GM12878 (cell line): ENCODE measurements at regions not wholly inside any gene's neighbourhood (a gene's known extent, or its start where the extent isn't known, plus 50 kb on each side); places are given as distances from the start of the nearest gene placed in this dataset.

Experiments used
- CHD2 ChIP-seq: IDR thresholded peaks from 2 replicates; pipeline ENCODE4 v1.6.1; 2011; ENCODE audit warnings: low read depth, low read length, improper control_type of control experiment, borderline replicate concordance
- REST ChIP-seq: IDR thresholded peaks from 2 replicates; pipeline ENCODE4 v1.6.1; 2012; ENCODE audit warnings: mild to moderate bottlenecking, low read depth, low read length
- SMC3 ChIP-seq: IDR thresholded peaks from 2 replicates; pipeline ENCODE4 v1.6.1; 2011; ENCODE audit warnings: low read length, improper control_type of control experiment, borderline replicate concordance

- no peak for TF ChIP-seq SMC3
- TF ChIP-seq CHD2: no peak
- no peak for TF ChIP-seq REST
Observed at GRCh38 chr12:46494424-46494823, 121.9 kb upstream of the SLC38A2 start.
